Suprapubic skin (tissue), 4 donors: ENCODE measurements at regions not wholly inside any gene's neighbourhood (a gene's known extent, or its start where the extent isn't known, plus 50 kb on each side); places are given as distances from the start of the nearest gene placed in this dataset.

ENCODE experiments used
- DNase-seq, 2 donors: peaks; one replicate each; pipeline ENCODE4 v3.0.0-alpha.2; 2019; ENCODE audit warnings: low spot score in 2 of 2
- H3K27ac ChIP-seq: fragments of 200-600 bp; sonication (generic); one replicate; pipeline ENCODE4 v1.5.1; 2019
- H3K27me3 ChIP-seq: fragments of 200-600 bp; sonication (generic); one replicate; pipeline ENCODE4 v1.5.1; 2019
- H3K36me3 ChIP-seq: fragments of 200-600 bp; sonication (generic); one replicate; pipeline ENCODE4 v1.5.1; 2019
- H3K4me1 ChIP-seq: fragments of 200-600 bp; sonication (generic); one replicate; pipeline ENCODE4 v1.5.1; 2019
- H3K4me3 ChIP-seq: fragments of 200-600 bp; sonication (generic); one replicate; pipeline ENCODE4 v1.5.1; 2019; ENCODE audit warnings: mild to moderate bottlenecking
- H3K9me3 ChIP-seq: fragments of 200-600 bp; sonication (generic); one replicate; pipeline ENCODE4 v1.5.1; 2019
- EP300 ChIP-seq: sonication (generic); formaldehyde crosslinking; IDR thresholded peaks from one replicate; pipeline ENCODE4 v1.6.1; 2017; ENCODE audit warnings: antibody characterized with exemption
- POLR2A ChIP-seq, 2 donors: fragments of 450-650 bp; IDR thresholded peaks; one replicate each; pipeline ENCODE4 v1.6.1; 2017; ENCODE audit warnings: antibody characterized with exemption in 2 of 2, mild to moderate bottlenecking in 2 of 2, moderate library complexity in 2 of 2
- POLR2AphosphoS5 ChIP-seq, 3 donors: sonication (generic); formaldehyde crosslinking; IDR thresholded peaks; one replicate each; pipeline ENCODE4 v1.6.1; 2017; ENCODE audit warnings: antibody characterized with exemption in 3 of 3
- WGBS: methylation state at CpG from one replicate; pipeline ENCODE4 v1.1.5; 2018; 5-methylcytosine and 5-hydroxymethylcytosine counted together
- TF ChIP-seq, protein P1 (sequence below), 2 donors: fragments of 200-600 bp in 1 of 2; fragments of 450-650 bp in 1 of 2; sonication (generic) in 1 of 2; IDR thresholded peaks; one replicate each; pipeline ENCODE4 v1.5.1; 2016 to 2019; ENCODE audit warnings: antibody characterized with exemption in 2 of 2, mild to moderate bottlenecking in 1 of 2, moderate library complexity in 1 of 2

DNA sequence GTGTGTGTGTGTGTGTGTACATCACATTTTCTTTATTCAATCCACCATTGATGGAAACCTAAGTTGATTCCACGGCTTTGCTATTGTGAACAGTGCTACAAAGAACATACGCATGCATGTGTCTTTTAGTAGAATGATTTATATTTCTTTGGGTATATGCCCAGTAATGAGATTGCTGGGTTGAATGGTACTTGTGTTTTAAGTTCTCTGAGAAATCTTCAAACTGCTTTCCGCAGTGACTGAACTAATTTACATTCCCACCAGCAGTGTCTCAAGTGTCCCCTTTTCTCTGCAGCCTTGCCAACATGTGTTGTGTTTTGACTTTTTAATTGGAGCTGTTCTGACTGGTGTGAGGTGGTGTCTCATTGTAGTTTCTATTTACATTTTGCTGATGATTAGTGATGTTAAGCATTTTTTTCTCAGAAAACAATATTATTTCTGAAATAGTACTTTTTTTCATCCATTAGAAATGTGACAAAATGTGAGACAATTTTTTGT lies 769.7 kb downstream of the TAF11L14 start:
- no peak for DNase-seq
- WGBS = 26% methylated on average over 3 of the region's 3 CpGs
- TF ChIP-seq, protein P1, sequence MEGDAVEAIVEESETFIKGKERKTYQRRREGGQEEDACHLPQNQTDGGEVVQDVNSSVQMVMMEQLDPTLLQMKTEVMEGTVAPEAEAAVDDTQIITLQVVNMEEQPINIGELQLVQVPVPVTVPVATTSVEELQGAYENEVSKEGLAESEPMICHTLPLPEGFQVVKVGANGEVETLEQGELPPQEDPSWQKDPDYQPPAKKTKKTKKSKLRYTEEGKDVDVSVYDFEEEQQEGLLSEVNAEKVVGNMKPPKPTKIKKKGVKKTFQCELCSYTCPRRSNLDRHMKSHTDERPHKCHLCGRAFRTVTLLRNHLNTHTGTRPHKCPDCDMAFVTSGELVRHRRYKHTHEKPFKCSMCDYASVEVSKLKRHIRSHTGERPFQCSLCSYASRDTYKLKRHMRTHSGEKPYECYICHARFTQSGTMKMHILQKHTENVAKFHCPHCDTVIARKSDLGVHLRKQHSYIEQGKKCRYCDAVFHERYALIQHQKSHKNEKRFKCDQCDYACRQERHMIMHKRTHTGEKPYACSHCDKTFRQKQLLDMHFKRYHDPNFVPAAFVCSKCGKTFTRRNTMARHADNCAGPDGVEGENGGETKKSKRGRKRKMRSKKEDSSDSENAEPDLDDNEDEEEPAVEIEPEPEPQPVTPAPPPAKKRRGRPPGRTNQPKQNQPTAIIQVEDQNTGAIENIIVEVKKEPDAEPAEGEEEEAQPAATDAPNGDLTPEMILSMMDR (IDR thresholded peaks at IDR 0.05) = no peak
- no peak for TF ChIP-seq POLR2AphosphoS5 (IDR thresholded peaks at IDR 0.05)
- TF ChIP-seq POLR2A (IDR thresholded peaks at IDR 0.05) = no peak
- no peak for TF ChIP-seq EP300

DNA sequence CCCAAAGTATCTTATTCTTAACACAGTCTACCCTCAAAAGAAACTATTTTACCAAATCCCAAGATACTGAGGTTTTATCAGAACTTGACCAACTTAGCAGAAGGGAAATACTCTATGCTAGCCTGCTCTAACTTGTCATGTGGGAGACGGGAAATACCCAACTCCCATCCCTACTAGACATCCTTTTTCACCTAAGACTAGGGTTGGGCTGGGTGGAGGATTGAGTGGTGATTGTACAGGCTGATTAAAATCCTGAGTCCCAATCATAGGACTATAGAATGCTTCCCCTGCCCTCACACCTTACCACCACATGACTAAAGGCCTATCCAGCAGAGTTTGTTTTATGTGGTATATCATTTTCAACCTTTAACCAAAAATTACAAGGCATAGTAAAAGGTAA lies 786.5 kb downstream of the TAF11L14 start:
- Histone ChIP-seq H3K36me3 (no peaks in the 10 kb centered on the region), H3K27ac (no peak overlapping the region), H3K4me3 (no peak overlapping the region), H3K9me3 (no peaks in the 10 kb centered on the region), H3K27me3 (no peaks in the 10 kb centered on the region), H3K4me1 (no peaks in the 10 kb centered on the region)
- 42% methylated on average over 1 of the region's 1 CpG for WGBS
- no peak for TF ChIP-seq POLR2A (IDR thresholded peaks at IDR 0.05)
- no peak for TF ChIP-seq EP300
- TF ChIP-seq, protein P1 (IDR thresholded peaks at IDR 0.05) = no peak
- no peak for DNase-seq

More for the DNA sequence above, 769.7 kb downstream of the TAF11L14 start:
- Histone ChIP-seq H3K4me1 (no peaks in the 10 kb centered on the region), H3K36me3 (no peaks in the 10 kb centered on the region), H3K9me3 (no peaks in the 10 kb centered on the region), H3K27me3 (no peaks in the 10 kb centered on the region), H3K27ac (no peak overlapping the region), H3K4me3 (no peak overlapping the region)

DNA sequence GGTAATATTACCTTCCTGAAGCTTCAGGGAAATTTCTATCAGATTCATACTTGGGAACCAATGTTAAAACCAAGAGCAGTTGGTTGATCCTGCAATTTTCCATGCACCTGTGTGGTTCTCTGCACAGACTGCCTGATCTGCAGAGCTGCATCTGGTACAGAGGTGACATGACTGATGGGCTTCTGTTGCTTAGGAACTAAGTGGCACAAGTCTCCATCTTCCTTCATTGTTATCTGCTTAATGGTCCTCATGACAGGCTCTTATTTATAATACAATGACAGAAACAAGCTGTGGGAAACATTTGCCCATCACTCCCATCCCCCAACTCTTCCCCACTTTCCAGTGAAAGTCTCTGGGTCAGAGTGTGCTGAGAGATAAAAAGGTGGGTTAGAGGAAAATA lies 799.1 kb downstream of the TAF11L14 start:
- Histone ChIP-seq H3K27me3 (no peaks in the 10 kb centered on the region), H3K9me3 (no peaks in the 10 kb centered on the region), H3K4me1 (no peaks in the 10 kb centered on the region)

DNA sequence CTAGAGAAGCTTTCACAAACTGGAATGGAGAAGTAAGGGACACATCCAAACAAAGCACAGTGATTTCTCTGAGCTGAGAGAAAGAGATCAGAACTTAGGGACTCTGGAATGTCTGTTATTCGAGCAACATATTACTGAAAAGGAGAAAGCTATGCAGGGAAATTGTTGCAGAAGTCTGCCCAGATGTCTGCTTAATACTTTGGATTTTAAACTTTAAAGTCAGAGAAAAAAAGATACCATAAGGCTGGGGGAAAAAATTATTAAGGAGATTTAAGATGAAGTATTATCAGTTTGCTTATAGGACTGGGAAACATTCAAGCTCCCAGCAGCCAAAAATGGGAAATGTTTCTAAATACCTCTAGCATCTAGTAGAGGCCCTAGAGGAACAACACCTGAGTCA lies 803.9 kb downstream of the TAF11L14 start:
- H3K27me3 ChIP-seq = no peaks in the 10 kb centered on the region
- H3K4me3 ChIP-seq = no peak overlapping the region
- no peak overlapping the region for H3K27ac ChIP-seq
- no peaks in the 10 kb centered on the region for H3K9me3 ChIP-seq
- H3K36me3 ChIP-seq = no peaks in the 10 kb centered on the region
- no peak for DNase-seq
- TF ChIP-seq, protein P1 (IDR thresholded peaks at IDR 0.05) = no peak
- TF ChIP-seq POLR2AphosphoS5 (IDR thresholded peaks at IDR 0.05) (no peak), POLR2A (IDR thresholded peaks at IDR 0.05) (no peak), EP300 (no peak)
- WGBS = 36% methylated on average over 1 of the region's 1 CpG
- H3K4me1 ChIP-seq = no peaks in the 10 kb centered on the region

More for the DNA sequence above, 799.1 kb downstream of the TAF11L14 start:
- no peaks in the 10 kb centered on the region for H3K36me3 ChIP-seq
- H3K4me3 ChIP-seq = no peak overlapping the region
- no peak overlapping the region for H3K27ac ChIP-seq
- TF ChIP-seq POLR2A (IDR thresholded peaks at IDR 0.05) (no peak), POLR2AphosphoS5 (IDR thresholded peaks at IDR 0.05) (no peak), EP300 (no peak)
- TF ChIP-seq, protein P1 (IDR thresholded peaks at IDR 0.05) = no peak
- no peak for DNase-seq

DNA sequence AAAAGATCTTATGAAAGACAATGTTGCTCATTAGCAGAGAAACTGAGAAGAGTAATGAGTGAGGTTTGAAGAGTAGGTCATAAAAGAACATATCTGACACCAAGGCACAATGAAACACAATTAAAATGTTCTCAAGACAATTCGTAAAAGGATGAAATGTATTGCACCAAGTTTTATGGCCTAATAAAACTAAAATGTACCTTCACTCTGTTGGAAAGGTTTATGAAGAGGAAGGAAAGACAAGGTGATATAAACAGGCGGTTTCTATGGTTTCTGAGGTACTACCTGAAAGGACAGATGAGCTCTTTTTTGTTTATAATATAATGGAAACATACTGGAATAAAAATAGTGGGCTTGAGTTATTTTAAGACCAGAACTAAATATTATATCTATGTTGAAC lies 821.3 kb downstream of the TAF11L14 start:
- Histone ChIP-seq H3K9me3 (no peaks in the 10 kb centered on the region), H3K4me3 (no peak overlapping the region), H3K36me3 (no peaks in the 10 kb centered on the region), H3K27ac (no peak overlapping the region), H3K27me3 (no peaks in the 10 kb centered on the region), H3K4me1 (no peaks in the 10 kb centered on the region)
- no peak for TF ChIP-seq POLR2A (IDR thresholded peaks at IDR 0.05)
- TF ChIP-seq EP300 = no peak
- no peak for TF ChIP-seq POLR2AphosphoS5 (IDR thresholded peaks at IDR 0.05)
- TF ChIP-seq, protein P1 (IDR thresholded peaks at IDR 0.05) = no peak
- DNase-seq = no peak
- WGBS = 70% methylated on average over 2 of the region's 2 CpGs
